ENCODE measurements at regions not wholly inside any gene's neighbourhood (a gene's known extent, or its start where the extent isn't known, plus 50 kb on each side); places are given as distances from the start of the nearest gene placed in this dataset.

GRCh38 chr7:132072873-132073272 lies 503.4 kb downstream of the PLXNA4 start:
- DNase-seq (ENCODE audit: low read depth): no peak

GRCh38 chr7:132072165-132072564 lies 504.1 kb downstream of the PLXNA4 start:
- DNase-seq (ENCODE audit: low read depth): no peak

DNA sequence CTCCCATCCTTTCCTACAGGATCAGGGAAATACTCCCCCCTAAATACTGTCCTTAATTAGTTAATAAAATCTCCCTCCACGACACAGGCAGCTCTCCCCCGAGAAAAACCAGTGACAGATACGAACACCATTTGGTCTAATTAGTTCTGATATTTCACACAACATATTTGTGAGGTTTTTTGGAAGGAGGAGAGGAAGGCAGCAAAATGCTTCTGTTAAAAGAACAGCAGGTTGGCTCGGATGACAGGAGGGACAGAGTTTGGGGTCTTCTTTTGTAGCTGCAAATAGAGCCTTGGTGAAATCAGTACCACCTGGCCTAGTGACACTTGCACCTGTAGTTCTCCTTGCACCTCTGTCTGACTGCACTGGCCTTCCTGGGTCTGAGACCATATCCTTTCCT lies 507.0 kb downstream of the PLXNA4 start:
- DNase-seq (ENCODE audit: low read depth): no peak

- peak; percentile 66 for DNase-seq (ENCODE audit: low read depth)
Observed at GRCh38 chr7:132066761-132067171, 509.5 kb downstream of the PLXNA4 start.

DNA sequence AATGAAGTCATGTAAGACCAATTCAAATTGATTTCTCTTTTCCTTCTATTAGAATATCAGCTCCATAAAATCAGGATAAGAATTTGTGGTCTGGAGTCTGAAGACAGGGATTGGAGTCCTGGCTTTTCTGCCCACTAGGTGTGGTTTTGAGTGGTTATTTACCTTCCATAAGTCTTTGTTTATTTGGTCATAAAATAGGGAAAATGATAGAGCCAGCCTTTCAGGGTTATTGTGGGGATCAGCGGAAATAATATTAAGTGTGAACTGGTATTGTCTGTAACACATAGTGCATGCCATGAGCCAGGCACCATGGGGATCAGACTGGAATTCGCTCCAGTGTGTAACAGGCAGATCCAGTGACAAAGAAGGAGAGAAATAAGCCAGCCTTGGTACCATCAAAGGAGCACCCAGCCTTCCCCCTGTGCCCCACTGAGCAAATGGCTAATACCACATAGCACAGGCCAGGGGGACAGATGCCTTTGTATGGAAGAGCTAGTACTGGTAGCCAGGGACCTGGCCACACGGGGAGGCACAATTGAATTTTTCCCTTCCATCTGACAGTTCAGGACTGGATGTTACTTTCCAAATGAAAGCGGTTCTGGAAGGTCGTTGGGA lies 509.7 kb upstream of the PODXL start:
- peak; percentile 11 for DNase-seq (ENCODE audit: low read depth)

GRCh38 chr7:132065193-132065988 lies 509.0 kb upstream of the PODXL start:
- peak; percentile 96 for DNase-seq (ENCODE audit: low read depth)

- no peak for DNase-seq (ENCODE audit: low read depth)
Observed at GRCh38 chr7:132063800-132064199, 507.4 kb upstream of the PODXL start.

DNA sequence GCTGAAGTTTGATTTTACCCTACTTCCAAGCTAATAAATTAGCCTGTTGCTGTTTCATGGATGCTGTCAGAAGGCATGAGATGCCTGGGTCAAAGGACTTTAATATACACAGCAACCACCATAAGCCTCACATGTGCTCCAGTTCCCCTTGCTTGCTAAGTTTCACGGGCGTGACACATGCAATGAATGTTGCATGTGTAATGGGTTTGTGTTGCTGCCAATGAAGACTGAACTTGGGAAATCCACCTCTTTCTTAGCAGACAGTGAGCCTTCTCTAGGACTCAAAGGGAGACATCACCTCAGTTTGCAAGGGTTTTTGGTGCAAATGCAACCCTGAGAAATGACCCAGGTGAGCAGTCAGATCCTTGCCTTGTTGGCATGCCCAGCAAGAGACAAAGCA lies 505.5 kb upstream of the PODXL start:
- no peak for DNase-seq (ENCODE audit: low read depth)

DNA sequence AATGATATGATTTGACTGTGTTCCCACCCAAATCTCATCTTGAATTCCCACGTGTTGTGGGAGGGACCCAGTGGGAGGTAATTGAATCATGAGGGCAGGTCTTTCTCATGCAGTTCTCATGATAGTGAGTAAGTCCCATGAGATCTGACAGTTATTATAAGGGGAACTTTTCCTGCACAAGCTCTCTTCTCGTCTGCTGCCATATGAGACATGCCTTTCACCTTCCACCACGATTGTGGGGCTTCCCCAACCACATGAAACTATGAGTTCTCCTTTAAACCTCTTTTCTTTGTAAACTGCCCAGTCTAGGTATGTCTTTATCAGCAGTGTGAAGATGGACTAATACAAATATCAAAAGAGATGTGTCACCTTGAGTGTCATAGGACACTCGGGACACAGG lies 502.7 kb upstream of the PODXL start:
- no peak for DNase-seq (ENCODE audit: low read depth)

DNA sequence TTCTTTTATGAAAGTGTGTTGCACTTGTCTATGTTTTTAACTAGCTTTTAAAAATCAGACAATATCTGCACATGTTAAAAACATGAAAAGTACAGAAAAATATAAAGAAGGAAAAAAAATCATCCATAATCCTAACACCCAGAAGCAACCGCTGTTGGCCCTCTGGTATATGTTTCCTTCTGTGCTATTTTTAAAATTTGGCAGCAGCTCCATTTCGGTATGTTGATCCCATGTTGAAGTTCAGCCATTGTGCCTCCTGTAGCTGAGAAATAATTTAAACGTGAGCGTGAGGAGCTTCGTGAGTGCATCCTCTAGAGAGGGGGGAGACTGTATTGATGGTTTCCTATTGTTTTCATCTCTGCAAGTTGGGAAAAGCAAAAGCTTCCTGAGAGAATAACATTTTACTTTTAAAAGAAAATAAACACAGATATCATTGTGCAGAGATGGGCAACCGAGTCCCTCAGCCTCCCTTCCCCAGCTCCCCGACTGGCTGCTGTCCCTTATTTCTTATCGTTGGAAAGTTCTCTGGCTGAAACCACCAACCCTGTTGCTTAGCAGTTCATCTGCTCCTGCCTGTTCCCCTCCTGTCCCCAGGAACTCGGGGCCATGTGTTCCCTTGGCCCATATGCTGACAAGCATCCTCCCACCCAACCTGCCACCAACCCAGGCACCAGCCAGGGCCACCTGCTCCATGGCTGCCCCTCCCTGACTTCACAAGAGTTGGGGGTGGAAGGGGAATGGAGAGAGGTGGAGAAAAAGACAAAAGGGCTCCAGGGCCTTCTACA lies 499.1 kb upstream of the PODXL start:
- DNase-seq (ENCODE audit: low read depth): no peak

- no peak for DNase-seq (ENCODE audit: low read depth)
Observed at GRCh38 chr7:132053871-132054270, 497.4 kb upstream of the PODXL start.

- no peak for DNase-seq (ENCODE audit: low read depth)
Observed at GRCh38 chr7:132051311-132051710, 494.9 kb upstream of the PODXL start.

- DNase-seq (ENCODE audit: low read depth): peak; percentile 25
Observed at GRCh38 chr7:132049462-132050304, 493.3 kb upstream of the PODXL start.

DNA sequence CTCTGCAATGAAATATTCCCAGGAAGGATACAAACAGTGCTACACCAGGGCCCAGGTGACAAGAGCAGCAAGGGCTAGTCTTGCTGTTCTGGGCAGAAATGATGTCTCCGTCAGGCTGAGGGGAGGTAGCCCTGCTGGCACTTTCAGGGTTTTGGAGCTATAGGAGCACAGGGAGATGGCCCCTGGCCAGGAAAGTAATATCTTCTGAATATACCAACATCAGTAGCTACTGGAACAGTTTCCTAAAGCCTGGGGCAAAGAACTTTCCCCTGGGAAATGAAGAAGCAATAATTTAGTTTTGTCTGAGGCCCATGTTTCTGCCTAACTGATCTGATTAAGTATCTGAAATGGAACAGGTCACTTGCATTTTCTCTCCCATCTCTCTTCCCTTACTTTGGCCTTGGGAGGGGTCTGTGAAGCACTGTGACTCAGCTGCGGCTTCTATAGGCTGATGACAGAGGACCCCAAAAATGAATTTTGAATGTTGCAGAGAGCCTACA lies 489.1 kb upstream of the PODXL start:
- no peak for DNase-seq (ENCODE audit: low read depth)

DNA sequence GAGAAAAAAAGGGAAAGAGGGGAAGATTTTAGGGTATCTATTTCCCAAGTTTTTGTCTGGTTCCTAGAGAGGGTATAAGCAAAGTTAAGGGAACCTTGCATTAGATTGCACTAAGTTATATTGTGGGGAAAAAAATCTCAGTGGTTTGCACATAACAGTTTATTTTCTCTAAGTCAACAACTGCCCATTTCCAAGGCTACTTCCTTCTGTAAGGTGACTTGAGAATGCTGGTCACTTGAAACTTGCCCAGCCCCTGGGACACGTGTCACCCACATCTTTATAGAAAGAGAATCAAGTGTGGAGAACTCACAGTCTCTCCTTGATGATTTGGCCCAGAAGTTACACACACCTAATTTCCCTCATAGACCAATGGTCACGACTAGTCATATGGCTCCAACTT lies 488.6 kb upstream of the PODXL start:
- no peak for DNase-seq (ENCODE audit: low read depth)

- DNase-seq (ENCODE audit: low read depth): no peak
Observed at GRCh38 chr7:132044247-132044646, 487.8 kb upstream of the PODXL start.

DNA sequence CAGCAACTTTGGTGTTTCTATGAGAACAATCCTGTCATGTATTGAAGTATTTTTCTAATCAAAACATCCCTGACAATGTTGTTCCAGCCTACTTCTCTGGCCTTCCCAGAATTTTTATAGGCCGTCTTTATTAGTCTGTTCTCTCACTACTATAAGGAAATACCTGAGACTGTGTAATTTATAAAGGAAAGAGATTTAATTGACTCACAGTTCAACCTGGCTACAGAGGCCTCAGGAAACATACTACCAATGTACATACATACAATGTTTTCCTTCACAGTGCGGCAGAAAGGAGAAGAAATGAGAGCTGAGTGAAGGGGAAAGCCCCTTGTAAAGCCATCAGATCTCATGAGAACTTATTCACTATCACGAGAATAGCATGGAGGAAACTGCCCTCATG lies 484.7 kb upstream of the PODXL start:
- no peak for DNase-seq (ENCODE audit: low read depth)

DNA sequence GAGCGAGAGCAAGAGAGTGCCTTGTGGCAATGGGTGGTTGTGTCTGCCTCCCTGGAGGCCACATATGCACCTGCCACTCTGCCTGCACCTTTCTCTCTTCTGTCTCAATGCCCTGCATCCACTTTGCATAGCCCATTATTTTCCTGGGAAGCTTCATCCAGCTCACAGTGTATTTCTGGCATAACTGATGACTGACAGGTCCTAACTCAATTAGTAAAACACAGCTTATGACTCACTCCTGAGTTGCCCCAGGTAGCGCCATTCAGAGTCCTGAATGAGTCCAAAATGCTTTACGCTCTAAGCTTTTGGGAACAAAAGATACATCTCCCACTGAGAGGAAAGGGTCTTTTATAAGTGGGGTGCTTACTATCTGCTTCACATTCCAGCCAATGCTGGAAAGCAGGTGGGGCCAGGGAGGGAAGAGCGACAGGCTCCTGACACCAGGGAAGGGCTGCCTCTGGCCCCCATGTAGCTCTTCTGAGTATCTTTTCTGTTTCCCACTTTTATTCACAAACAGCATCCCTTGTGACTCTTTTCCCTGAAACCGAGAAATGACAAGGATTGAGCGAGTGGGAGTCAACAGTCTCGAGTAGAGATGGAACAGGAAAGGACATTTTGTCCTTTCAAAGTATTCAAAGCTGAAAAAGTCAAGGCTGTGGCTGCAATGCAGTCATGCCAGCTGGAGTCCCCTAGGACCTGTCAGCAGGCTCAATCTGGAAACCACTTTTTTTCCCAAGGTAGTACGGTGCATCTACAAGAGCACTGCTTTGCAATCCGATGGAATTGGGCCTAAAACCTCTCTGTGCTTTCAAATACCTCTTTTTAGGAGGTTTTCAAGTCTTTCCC lies 479.3 kb upstream of the PODXL start:
- no peak for DNase-seq (ENCODE audit: low read depth)

DNA sequence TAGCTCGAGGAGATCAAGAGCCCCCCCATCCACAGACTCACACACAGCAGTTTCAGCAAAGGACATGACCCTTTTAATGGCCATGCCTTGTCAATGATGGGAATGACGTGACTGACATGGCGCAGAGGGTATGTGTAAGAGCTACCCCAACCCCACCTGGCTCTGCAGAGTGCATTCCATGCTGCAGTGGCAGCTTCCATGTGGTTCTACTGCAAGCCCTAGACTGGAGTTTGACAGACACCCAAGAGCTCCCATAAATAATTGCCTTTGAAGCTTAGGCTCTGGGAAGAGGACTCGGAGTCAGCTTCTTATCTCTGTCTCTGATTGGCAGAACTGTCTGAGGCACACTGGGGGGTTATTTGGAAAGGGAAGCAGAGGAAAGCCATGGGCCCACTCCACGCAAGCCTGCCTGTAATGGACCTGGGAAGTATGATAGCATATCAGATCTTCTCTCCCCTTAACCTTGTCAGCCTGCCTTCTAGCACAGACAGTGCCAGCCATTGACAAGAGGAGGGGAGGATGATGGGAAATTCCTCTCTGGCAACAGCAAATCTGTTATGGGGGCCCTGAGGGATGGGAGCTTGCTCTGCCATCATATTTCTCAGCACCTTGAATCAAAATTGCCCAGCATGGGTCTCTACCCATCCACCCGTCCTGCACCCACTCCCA lies 478.5 kb upstream of the PODXL start:
- no peak for DNase-seq (ENCODE audit: low read depth)

DNA sequence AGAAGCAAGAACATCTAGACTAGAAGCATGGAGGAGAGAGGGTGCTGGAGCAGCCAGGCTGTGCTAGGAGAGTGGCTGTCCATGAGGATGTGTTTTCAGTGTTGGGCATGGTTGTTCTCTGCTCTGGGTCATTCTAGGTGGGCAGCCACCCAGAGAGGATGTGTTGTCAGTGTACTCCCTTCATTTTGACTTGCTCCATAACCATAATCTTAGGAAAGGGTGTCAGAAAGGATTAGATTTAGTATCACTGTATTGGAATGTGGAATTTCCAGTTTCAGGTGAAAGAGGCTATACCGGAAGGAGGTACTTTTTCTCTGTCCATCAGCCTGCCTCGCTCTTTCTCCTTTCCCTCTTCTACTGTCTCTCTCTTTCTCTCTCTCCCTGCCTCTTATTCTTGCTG lies 474.5 kb upstream of the PODXL start:
- no peak for DNase-seq (ENCODE audit: low read depth)
